ENCODE measurements at regions not wholly inside any gene's neighbourhood (a gene's known extent, or its start where the extent isn't known, plus 50 kb on each side); places are given as distances from the start of the nearest gene placed in this dataset.

DNA sequence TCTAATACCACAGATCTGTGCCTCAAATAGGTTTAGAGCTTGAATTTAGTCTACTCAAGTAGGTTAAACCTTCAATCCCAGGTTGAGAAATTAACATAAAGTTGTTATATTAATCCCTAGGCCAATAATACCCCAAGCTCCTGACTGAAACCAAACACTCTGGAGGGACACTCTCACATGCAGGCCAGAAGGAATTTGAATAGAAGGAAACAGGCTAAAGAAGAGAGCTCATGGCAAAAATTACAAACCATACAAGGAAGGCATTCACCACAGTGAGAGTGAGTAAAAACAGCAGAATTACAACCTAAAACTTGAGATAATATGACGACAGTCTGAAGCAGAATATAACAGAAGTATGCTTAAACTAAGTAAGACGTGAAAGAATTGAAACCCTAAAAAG, 76.1 kb upstream of the PDK4 start:
- Histone ChIP-seq H3K9me2 (ENCODE audit: insufficient read depth, low read length) (no peaks in the 10 kb centered on the region), H2AFZ (ENCODE audit: low read length) (no peak overlapping the region), H3K4me3 (ENCODE audit: low read depth, low read length, poor library complexity, severe bottlenecking) (no peak overlapping the region), H3K4me1 (ENCODE audit: insufficient read depth, low read length, poor library complexity, severe bottlenecking) (no peaks in the 10 kb centered on the region), H3K9me3 (ENCODE audit: low read length) (no peaks in the 10 kb centered on the region), H3K4me2 (ENCODE audit: low read length) (no peak overlapping the region), H3K36me3 (ENCODE audit: insufficient read depth, low read length) (no peaks in the 10 kb centered on the region), H3K79me2 (ENCODE audit: insufficient read depth, low read depth, low read length) (no peaks in the 10 kb centered on the region), H3K27ac (ENCODE audit: low read depth, low read length, poor library complexity, severe bottlenecking) (no peak overlapping the region), H4K20me1 (ENCODE audit: insufficient read depth, low read length) (no peaks in the 10 kb centered on the region)
- no TSS peak for BruUV-seq (replicated peaks)
- ChIA-PET POLR2A (no interaction called here), CTCF (ENCODE audit: unreplicated experiment) (no interaction called here)
- intact Hi-C loops (cut with micrococcal nuclease; ENCODE audit: unreplicated experiment): no loop called here
- DNase-seq (ENCODE audit: low spot score): no peak
- TF ChIP-seq, protein P1, sequence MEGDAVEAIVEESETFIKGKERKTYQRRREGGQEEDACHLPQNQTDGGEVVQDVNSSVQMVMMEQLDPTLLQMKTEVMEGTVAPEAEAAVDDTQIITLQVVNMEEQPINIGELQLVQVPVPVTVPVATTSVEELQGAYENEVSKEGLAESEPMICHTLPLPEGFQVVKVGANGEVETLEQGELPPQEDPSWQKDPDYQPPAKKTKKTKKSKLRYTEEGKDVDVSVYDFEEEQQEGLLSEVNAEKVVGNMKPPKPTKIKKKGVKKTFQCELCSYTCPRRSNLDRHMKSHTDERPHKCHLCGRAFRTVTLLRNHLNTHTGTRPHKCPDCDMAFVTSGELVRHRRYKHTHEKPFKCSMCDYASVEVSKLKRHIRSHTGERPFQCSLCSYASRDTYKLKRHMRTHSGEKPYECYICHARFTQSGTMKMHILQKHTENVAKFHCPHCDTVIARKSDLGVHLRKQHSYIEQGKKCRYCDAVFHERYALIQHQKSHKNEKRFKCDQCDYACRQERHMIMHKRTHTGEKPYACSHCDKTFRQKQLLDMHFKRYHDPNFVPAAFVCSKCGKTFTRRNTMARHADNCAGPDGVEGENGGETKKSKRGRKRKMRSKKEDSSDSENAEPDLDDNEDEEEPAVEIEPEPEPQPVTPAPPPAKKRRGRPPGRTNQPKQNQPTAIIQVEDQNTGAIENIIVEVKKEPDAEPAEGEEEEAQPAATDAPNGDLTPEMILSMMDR (conservative IDR thresholded peaks at IDR 0.05; ENCODE audit: low read length): no peak
- no peak for TF ChIP-seq EZH2phosphoT487 (IDR thresholded peaks at IDR 0.05; ENCODE audit: borderline replicate concordance, low read depth, low read length)

DNA sequence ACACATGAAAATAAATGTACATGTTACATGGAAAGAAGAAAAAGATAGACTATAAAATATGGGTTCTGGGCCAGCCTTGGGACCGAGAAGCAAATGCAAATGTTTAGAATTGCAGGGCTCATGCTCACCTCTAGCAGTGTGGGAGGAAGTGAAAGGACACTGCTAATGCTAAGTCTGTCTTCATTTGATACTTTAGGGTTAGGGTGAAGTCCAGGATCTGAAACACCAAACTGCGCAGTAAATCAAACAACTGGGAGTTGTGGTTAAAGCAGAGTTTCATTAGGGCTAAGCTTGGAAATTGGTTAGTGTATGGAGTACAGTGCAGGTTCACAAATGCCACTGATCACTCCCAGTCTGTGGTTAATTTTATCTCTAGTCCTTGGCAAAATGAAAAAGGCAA, 73.2 kb upstream of the PDK4 start:
- Histone ChIP-seq H4K20me1 (ENCODE audit: insufficient read depth, low read length) (no peaks in the 10 kb centered on the region), H3K4me3 (ENCODE audit: low read depth, low read length, poor library complexity, severe bottlenecking) (no peak overlapping the region), H2AFZ (ENCODE audit: low read length) (no peak overlapping the region), H3K27ac (ENCODE audit: low read depth, low read length, poor library complexity, severe bottlenecking) (no peak overlapping the region), H3K9me2 (ENCODE audit: insufficient read depth, low read length) (no peaks in the 10 kb centered on the region), H3K9me3 (ENCODE audit: low read length) (no peaks in the 10 kb centered on the region), H3K36me3 (ENCODE audit: insufficient read depth, low read length) (no peaks in the 10 kb centered on the region), H3K79me2 (ENCODE audit: insufficient read depth, low read depth, low read length) (no peaks in the 10 kb centered on the region), H3K4me2 (ENCODE audit: low read length) (no peak overlapping the region), H3K4me1 (ENCODE audit: insufficient read depth, low read length, poor library complexity, severe bottlenecking) (no peaks in the 10 kb centered on the region)
- POLR2A ChIA-PET: no interaction called here
- DNase-seq (ENCODE audit: low spot score): no peak
- TF ChIP-seq EZH2phosphoT487 (IDR thresholded peaks at IDR 0.05; ENCODE audit: borderline replicate concordance, low read depth, low read length): no peak
- TF ChIP-seq, protein P1 (conservative IDR thresholded peaks at IDR 0.05; ENCODE audit: low read length): no peak
- BruUV-seq (replicated peaks): no TSS peak
- CTCF ChIA-PET (ENCODE audit: unreplicated experiment): no interaction called here
- intact Hi-C loops (cut with micrococcal nuclease; ENCODE audit: unreplicated experiment): no loop called here

DNA sequence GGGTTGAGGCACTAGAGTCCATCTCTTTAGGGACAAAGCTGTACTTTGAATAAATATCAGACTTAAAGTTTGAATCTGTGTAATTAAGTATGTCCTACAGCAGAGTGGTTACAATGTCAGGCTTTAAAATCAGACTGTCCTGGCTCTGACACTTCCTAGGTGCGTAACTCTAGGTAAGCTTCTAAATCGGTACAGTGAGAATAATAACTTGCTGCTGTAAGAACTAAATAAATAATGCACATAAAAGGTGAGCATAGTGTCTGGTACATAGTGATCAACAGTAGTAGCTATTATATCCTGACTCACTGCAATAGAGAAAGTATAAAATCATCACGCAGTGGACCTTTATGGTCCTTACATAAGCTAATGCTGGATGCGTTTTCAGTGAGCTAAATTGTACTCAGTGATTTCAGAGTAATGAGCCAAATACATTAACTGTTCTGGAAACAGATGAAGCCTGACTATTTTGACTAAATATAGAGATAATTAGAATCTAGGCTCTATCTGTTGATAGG, 72.2 kb upstream of the PDK4 start:
- H3K36me3 ChIP-seq (ENCODE audit: insufficient read depth, low read length): no peaks in the 10 kb centered on the region
- H3K27ac ChIP-seq (ENCODE audit: low read depth, low read length, poor library complexity, severe bottlenecking): no peak overlapping the region
- TF ChIP-seq, protein P1 (conservative IDR thresholded peaks at IDR 0.05; ENCODE audit: low read length): no peak
- TF ChIP-seq EZH2phosphoT487 (IDR thresholded peaks at IDR 0.05; ENCODE audit: borderline replicate concordance, low read depth, low read length): no peak
- intact Hi-C loops (cut with micrococcal nuclease; ENCODE audit: unreplicated experiment): no loop called here
- BruUV-seq (replicated peaks): no TSS peak
- H3K4me1 ChIP-seq (ENCODE audit: insufficient read depth, low read length, poor library complexity, severe bottlenecking): no peaks in the 10 kb centered on the region
- no peak overlapping the region for H3K4me2 ChIP-seq (ENCODE audit: low read length)
- no peak for DNase-seq (ENCODE audit: low spot score)
- no peak overlapping the region for H3K4me3 ChIP-seq (ENCODE audit: low read depth, low read length, poor library complexity, severe bottlenecking)
- no peak overlapping the region for H2AFZ ChIP-seq (ENCODE audit: low read length)
- no peaks in the 10 kb centered on the region for H3K9me3 ChIP-seq (ENCODE audit: low read length)
- no peaks in the 10 kb centered on the region for H4K20me1 ChIP-seq (ENCODE audit: insufficient read depth, low read length)
- ChIA-PET CTCF (ENCODE audit: unreplicated experiment) (no interaction called here), POLR2A (no interaction called here)
- no peaks in the 10 kb centered on the region for H3K9me2 ChIP-seq (ENCODE audit: insufficient read depth, low read length)
- H3K79me2 ChIP-seq (ENCODE audit: insufficient read depth, low read depth, low read length): no peaks in the 10 kb centered on the region

All from OCI-LY7 (cell line).